OCI-M1 (cell line): ENCODE measurements at regions not wholly inside any gene's neighbourhood (a gene's known extent, or its start where the extent isn't known, plus 50 kb on each side); places are given as distances from the start of the nearest gene placed in this dataset.

Experiments
- DNase-seq: peaks from one replicate; lab custom pipeline; 2025; lab: John Stamatoyannopoulos, UW

DNA sequence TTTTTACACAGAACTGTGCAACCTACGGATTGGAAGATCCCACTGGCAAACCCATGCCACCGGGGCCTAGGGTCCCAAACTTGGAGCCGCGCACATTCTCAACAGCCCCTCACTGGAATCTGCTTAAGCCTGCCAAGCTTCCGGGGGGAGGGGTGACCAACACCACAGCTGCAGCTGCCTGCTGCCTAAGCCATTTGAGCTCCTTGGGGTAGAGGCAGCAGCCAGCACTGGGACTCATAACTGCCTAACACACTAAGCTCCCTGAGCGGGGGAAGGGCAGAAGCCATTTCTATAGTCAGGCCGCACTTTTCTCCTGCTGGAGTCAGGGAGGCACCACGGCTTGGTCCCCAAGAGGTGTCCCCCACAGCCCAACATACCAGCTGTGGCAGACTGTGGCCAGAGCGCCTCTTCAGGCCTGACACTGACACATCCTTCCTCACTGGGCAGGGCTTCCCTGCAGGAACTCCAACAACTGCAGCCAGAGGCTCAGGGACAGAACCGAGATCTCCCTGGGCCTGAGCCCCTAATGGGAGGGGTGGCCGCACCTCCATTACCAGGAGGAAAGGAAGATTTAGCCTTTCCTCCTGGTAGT, 270.3 kb upstream of the ECI2 start:
- DNase-seq: no peak

- peak; percentile 51 for DNase-seq
Observed at GRCh38 chr6:4404415-4404814, 269.0 kb upstream of the ECI2 start.

GRCh38 chr6:4403828-4404227, 268.5 kb upstream of the ECI2 start:
- no peak for DNase-seq

DNA sequence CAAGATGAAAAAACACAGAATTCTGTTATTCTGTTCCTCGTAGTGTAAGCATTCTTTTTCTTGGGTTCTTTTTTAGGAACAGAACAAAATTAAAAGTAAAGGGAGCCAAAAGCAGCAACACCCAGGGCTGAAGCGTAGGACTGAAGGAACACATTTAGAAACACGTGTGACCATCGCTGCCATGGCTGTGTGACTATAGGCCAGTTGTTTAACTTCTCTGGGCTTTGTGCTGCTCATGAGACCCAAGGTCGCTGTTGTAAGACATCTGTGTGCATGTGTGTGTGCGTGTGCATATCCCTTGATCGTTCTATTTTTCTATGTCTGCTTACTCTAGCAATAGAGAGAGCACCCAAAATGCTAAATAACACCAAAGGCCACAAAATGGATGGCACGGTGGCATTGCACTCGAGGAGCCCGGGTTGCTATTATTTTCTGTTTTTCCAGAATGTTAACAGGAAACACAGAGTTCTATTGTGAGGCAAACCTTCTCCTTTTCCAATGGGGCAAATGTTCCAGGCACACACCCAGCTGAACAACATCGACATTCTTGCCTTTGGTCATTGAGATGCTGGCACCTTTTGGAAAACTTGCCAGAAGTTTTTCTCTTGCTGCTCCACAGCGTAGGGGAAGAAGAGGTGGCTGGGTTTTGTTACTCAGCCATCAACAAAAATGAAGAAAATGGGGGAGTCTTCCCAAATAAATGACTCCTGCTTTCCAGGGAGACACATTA, 267.8 kb upstream of the ECI2 start:
- DNase-seq: no peak

- peak; percentile 26 for DNase-seq
Observed at GRCh38 chr6:4402477-4402976, 267.2 kb upstream of the ECI2 start.

DNA sequence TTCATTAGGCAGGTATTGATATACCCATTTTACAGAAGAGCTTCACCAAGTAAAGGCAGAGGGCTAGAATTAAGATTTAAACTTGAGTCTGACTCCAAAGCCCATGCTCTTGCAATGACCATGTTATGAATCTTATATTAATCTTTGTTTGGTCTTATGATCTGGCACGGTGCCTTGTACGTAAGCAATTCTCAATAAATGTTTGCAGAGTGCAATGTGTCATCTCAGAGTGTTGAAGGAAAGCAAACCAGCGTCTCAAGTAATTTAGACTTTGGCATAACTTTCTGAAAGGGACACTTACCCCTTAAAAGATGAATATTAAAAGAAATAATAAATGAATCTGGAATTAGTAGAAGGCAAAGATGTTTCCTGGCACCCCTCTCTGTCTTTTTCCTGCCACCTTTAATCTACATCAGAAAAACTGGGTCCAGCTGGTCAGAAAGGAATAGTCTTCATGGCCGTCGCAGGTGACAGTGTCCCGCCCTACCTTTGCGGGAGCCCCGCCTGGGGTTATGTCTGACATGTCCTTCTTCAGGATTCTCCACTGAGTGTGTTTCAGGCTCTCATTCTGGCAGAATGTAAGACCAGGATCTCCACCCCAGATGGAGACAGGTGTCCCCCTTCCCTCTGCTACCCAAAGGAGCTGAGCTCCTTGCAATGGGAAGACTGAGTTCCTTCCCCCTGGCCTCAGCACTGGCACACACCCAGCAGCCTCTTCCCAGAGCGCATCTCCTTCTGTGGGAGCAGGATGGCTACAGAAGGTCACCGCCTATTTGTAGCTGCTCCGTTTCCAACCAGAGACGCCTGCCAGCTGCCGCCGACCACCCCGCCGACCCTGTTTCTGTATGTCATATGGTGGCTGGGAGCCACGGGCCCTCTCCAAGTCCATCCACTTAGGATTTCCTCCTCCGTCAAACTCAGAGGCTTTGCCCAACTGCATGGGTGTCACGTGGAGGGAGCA, 266.3 kb upstream of the ECI2 start:
- no peak for DNase-seq

- DNase-seq: no peak
Observed at GRCh38 chr6:4399656-4400055, 264.3 kb upstream of the ECI2 start.

DNA sequence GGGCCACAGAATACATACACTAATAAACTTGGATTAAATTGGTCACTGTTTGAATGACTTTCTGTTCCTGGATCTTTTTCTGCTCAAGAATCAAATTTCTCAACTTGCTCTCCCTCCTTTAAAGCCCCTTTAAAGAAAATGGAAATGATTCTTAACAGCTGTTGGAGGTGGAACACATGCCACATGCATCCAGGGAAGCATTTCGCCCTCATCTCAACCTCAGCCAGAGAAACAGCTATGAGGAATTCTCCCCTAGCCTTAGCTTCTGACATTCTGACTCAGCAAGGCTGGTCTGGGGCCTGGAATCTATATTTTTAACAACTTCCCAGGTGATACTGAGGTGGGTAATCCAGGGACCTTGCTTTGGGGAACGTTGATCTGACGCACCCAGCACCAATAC, 263.4 kb upstream of the ECI2 start:
- no peak for DNase-seq

DNA sequence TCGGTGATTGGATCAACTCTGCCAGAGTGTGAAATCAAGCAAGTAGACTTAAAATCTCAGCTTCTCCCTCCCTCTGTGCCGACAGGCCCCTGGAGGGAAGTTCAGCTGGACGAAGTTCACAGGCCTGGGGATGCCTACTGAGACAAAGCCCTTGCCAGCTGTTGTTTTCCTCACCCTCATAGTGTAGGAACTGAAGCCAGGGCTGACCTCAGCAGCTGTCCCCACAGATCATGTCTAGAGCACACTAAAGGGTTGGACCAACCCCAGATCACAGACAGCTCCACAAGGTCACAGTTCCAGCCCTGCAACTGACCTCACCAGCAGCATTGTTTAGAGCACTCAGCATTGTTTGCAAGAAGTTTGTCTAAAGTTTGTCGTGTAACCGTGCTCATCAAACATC, 261.9 kb upstream of the ECI2 start:
- DNase-seq: no peak

GRCh38 chr6:4396044-4396443, 260.7 kb upstream of the ECI2 start:
- DNase-seq: no peak

DNA sequence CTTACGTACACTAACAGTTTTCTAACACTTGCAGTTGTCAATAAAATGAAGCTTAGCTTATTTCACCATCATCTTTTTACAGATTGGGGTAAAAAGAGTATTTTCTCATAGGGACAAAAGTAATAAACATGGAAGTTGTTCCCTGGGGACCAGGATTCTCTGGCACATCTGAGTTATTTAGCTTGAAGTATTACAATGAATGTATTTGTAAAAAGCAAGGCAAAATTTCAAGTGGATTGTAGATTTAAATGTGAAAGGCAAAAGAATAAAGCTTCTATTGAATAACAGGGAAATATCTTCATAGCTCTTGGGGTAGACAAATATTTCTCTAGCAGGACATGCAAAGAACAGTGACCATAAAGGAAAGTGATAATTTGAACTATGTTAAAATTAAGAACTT, 260.0 kb upstream of the ECI2 start:
- DNase-seq: no peak

DNA sequence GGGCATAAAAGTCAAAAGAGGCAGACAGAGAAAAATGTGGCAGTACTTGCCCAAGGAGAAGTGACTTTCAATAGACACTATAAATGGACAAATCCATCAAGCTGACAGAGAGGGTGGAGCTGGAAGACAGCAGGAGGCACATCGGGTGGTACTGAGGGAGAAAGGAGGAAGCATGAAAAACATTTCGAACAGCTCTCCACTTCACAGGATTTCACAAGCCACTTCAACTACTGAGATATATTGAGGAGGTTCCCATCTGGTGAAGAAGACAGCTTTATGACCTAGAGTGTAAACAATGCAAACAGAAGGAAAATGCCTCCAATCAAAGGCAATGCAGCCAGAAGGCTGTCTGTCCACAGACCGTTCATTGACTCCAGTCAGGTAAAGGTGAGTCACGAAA, 259.4 kb upstream of the ECI2 start:
- DNase-seq: peak; percentile 44

- no peak for DNase-seq
Observed at GRCh38 chr6:4388675-4389074, 253.3 kb upstream of the ECI2 start.

DNA sequence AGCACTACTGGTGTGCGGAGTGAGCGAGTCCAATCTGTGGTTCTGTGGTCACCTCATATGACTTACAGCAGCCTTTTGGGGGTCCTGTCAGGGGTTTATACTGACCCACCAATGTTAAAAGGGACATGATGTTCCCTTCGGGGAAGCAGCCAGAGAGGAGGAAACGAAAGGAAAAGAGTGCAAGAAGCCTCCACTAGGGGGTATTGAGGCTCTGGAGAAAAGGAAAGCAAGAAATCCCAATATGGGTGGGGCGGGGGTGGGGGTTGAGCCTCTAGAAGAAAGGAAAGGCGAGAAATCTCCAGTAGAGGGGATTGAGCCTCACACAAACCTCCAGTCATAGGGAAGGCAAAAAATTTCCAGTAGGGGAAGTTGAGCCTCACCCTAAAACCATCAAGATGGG, 249.3 kb upstream of the ECI2 start:
- no peak for DNase-seq

DNA sequence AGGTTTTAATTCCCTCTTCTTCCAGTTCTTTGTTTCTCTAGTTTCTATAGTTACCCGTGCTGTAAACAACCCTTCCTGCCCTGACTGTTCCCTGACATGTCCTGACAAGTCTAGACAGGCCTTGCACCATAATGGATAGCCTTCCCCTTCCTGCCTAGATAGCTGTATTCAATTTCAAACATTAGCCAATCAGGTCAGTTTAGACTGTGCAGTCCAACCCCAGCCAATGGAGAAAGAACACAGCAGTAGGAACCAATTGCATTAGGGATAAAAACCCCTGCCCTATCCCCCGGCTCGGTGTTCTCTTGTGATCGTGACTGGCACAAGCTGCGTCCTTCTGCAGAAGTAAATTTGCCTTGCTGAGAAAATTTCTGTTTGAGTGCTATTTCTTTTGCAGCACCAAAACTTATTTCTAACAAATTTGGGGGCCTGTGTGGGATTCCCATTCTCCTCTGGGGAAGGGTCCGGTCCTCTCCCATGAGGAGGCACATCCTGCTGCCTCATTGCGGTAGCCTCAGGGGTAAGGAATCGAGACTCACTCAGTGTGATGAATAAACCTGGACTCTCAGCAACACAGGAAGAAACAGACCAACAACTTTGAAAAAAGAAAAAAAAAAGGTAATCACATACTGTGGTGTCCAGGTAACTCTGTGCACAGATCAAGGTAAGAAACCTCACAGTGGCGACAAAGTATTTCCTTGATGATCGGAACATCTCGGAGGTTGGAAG, 248.7 kb upstream of the ECI2 start:
- DNase-seq: peak; percentile 20

DNA sequence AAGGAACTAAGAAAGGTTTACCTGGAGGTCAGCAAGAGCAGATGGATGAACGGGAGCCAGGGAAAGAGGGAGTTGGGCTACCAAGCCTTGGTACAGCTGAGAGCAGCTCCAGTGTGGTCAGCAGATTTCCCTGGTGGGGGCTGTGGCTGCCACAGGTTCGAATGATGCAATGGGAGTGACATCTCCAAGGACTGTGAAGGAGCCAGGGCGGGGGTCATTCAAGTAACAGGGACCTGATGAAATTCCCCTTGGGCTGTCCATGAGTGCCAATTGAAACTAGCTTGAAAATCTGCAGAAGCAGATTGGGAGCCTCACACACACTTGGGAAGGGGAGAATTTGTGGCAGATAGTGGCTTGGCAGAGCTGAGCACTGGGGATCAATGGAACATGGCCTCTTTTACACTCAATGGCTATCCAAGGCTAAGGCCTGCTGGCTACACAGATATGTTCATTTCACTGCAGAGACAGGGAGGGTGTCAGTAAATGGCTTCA, 247.0 kb upstream of the ECI2 start:
- DNase-seq: peak; percentile 71

GRCh38 chr6:4381381-4381780, 246.0 kb upstream of the ECI2 start:
- DNase-seq: no peak

DNA sequence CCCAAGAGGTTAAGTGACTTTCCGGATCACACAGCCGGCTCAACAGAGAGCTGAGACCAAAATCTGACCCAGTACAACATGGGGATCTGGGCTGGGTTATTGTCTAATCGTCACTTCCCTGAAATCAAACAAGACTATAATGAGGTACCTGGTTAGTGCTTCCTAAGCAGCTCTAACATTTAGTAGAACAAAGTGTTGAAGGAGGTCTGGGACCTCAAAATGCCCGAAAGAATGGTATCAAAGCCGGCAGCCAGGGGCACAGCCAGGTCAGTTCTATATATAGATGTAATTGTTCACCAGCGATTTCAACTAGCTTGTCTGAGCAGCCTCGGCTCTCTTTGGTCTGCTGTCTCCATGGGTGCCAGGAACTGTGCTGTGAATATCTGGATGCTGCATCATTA, 245.5 kb upstream of the ECI2 start:
- DNase-seq: no peak

- DNase-seq: no peak
Observed at GRCh38 chr6:4379958-4380357, 244.6 kb upstream of the ECI2 start.

- DNase-seq: no peak
Observed at GRCh38 chr6:4378319-4378996, 243.1 kb upstream of the ECI2 start.

DNA sequence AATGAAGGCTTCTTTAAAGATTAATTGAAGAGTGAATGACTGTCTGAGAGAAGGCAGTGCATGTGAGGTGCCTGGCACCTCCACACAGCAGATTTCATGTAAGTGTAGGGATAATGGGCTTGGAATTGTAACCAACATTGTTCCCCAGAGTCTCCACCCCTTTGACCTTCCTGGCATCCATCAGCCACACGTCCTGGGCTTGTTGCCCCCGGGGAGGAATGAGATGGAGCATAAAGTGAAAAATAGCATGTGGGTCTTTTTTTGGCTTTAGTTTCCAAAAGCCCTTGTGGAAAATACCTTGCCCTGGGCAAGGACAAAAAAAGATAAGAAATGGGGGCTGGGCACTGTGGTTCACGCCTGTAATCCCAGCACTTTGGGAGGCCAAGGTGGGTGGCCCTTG, 242.2 kb upstream of the ECI2 start:
- DNase-seq: no peak
